ENCODE measurements at regions not wholly inside any gene's neighbourhood (a gene's known extent, or its start where the extent isn't known, plus 50 kb on each side); places are given as distances from the start of the nearest gene placed in this dataset.

DNA sequence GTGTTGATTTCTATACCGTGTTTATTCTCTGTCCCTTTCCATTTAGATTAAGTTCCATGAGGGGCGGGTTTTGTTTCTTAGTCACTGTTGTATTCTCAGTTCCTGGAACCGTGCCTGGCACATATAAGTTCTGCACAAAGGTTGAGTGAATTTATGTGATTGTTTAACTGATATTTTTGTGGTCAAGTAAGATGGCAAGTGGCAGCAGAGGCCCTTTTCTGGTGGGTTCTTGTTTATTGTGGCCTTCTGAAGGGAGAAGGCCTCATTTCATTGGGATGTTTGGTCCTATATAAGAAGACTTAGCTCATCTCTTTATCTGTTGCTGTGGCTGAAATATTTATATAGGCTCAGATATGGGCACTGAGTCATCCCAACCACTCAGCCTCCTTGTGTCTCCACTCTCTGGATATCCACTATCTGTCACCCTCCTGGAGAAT, 262.5 kb downstream of the PSAT1 start:
- H3K36me3 ChIP-seq, result no peaks in the 10 kb centered on the region
- TF ChIP-seq, protein P1, sequence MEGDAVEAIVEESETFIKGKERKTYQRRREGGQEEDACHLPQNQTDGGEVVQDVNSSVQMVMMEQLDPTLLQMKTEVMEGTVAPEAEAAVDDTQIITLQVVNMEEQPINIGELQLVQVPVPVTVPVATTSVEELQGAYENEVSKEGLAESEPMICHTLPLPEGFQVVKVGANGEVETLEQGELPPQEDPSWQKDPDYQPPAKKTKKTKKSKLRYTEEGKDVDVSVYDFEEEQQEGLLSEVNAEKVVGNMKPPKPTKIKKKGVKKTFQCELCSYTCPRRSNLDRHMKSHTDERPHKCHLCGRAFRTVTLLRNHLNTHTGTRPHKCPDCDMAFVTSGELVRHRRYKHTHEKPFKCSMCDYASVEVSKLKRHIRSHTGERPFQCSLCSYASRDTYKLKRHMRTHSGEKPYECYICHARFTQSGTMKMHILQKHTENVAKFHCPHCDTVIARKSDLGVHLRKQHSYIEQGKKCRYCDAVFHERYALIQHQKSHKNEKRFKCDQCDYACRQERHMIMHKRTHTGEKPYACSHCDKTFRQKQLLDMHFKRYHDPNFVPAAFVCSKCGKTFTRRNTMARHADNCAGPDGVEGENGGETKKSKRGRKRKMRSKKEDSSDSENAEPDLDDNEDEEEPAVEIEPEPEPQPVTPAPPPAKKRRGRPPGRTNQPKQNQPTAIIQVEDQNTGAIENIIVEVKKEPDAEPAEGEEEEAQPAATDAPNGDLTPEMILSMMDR (IDR thresholded peaks at IDR 0.05), result no peak
- intact Hi-C loops (cut with DNase I), result no loop called here

DNA sequence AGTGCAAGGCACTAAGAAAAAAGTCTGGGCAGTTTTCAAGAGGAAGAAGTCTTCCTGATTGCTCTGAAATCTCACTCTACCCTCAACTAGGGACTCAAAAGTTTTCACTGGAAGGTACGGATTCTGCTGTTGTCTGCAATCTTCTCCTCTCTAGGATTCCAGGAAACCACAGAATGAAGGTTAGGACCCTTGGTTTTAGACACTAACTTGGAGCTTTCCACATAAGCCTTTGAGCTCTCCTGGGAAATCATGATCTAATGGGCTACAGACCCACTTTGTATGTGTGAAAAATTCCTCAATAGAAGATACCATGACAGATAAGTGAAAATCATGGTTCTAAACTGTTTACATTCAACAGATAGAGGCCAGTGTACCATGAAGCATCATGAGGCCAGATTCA, 265.1 kb downstream of the PSAT1 start:
- TF ChIP-seq, protein P1 (IDR thresholded peaks at IDR 0.05), result no peak

More for the DNA sequence above, 262.5 kb downstream of the PSAT1 start:
- Histone ChIP-seq H3K9me3 (no peaks in the 10 kb centered on the region), H3K27me3 (no peaks in the 10 kb centered on the region), H3K27ac (no peak overlapping the region), H3K9ac (ENCODE audit: low read depth in 2 of 2, low read length in 2 of 2) (no peak overlapping the region), H3K4me3 (no peak overlapping the region), H3K4me1 (no peaks in the 10 kb centered on the region)
- no peak for DNase-seq

DNA sequence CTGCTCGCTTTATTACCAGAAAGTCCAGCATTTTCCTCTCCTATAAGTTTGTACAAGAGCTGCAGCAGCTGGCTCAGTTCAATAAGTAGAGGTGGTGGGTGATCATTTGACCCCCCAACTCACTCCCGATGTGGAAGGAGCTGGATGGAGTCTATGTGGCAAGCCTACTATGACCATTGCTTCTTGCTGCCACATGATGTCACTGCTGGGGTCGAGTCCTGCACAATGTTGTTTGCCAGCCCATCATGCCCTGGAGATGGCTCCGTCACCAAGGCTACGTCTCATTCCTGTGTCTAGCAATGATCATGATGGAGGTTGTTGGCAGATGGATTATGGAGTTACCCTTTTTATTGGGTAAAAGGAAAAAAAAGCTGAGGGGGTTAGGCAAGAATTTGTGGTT, 266.3 kb downstream of the PSAT1 start:
- intact Hi-C loops (cut with DNase I), result no loop called here
- Histone ChIP-seq H3K9ac (ENCODE audit: low read depth in 2 of 2, low read length in 2 of 2) (no peak overlapping the region), H3K9me3 (no peaks in the 10 kb centered on the region), H3K4me3 (no peak overlapping the region), H3K36me3 (no peaks in the 10 kb centered on the region), H3K4me1 (no peaks in the 10 kb centered on the region), H3K27me3 (no peaks in the 10 kb centered on the region), H3K27ac (no peak overlapping the region)
- TF ChIP-seq, protein P1 (IDR thresholded peaks at IDR 0.05), result no peak
- no peak for DNase-seq

More for the DNA sequence above, 265.1 kb downstream of the PSAT1 start:
- no peak for DNase-seq
- no peaks in the 10 kb centered on the region for H3K36me3 ChIP-seq
- H3K4me3 ChIP-seq, result no peak overlapping the region
- H3K9ac ChIP-seq (ENCODE audit: low read depth in 2 of 2, low read length in 2 of 2), result no peak overlapping the region
- no peaks in the 10 kb centered on the region for H3K9me3 ChIP-seq
- no peaks in the 10 kb centered on the region for H3K4me1 ChIP-seq
- H3K27ac ChIP-seq, result no peak overlapping the region
- H3K27me3 ChIP-seq, result no peaks in the 10 kb centered on the region
- intact Hi-C loops (cut with DNase I), result no loop called here

DNA sequence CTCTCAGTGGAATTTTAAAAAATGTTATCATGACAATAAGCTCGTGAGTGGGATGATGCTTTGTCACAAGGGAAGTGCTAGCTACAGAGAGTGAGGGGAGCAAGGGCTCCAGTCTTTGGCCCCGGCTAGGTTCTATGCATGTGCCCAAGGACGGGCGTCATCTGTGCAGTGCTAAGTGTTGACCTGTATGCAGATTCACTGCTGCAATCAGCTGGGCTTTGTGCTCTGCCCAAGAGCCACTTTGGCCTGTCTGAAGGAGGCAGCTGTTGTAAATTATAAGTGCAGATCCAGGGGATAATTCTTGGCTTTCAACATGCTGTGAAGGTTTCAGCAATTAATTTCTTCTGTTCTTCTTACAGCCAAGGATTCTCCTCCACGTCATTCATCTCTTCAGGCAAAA, 268.6 kb downstream of the PSAT1 start:
- DNase-seq, result no peak
- H3K27me3 ChIP-seq, result no peaks in the 10 kb centered on the region
- no peaks in the 10 kb centered on the region for H3K9me3 ChIP-seq
- H3K9ac ChIP-seq (ENCODE audit: low read depth in 2 of 2, low read length in 2 of 2), result no peak overlapping the region
- no peaks in the 10 kb centered on the region for H3K4me1 ChIP-seq
- no peak overlapping the region for H3K27ac ChIP-seq
- intact Hi-C loops (cut with DNase I), result no loop called here
- TF ChIP-seq, protein P1 (IDR thresholded peaks at IDR 0.05), result no peak
- no peaks in the 10 kb centered on the region for H3K36me3 ChIP-seq
- no peak overlapping the region for H3K4me3 ChIP-seq

DNA sequence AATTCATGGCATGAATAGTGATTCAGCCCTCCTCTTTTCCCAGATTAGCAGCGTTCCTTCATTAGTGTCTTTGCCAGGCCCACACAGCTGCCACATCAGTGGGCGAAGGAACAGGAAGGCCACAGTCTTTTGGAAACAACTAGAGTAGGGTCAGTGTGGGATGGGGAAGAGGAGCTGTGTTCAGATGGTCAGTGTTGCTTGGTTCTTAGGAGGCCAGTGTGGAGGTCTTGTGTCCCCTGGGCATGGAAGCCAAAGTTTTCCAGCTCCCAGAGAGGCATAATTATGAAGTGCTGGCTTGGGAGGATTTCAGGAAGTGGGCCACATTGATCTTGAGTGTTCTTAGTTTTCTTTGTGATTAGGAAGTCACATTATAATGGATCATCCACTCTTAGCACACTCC, 269.6 kb downstream of the PSAT1 start:
- Histone ChIP-seq H3K36me3 (no peaks in the 10 kb centered on the region), H3K4me3 (no peak overlapping the region), H3K27me3 (no peaks in the 10 kb centered on the region), H3K27ac (no peak overlapping the region), H3K4me1 (no peaks in the 10 kb centered on the region), H3K9me3 (no peaks in the 10 kb centered on the region), H3K9ac (ENCODE audit: low read depth in 2 of 2, low read length in 2 of 2) (no peak overlapping the region)
- no peak for DNase-seq
- TF ChIP-seq, protein P1 (IDR thresholded peaks at IDR 0.05), result no peak
- intact Hi-C loops (cut with DNase I), result no loop called here

Measured in colonic mucosa (tissue), 4 donors.